Activated naive CD8-positive, alpha-beta T cell treated with anti-CD3 and anti-CD28 coated beads for 36 hours (primary cell): ENCODE measurements at regions not wholly inside any gene's neighbourhood (a gene's known extent, or its start where the extent isn't known, plus 50 kb on each side); places are given as distances from the start of the nearest gene placed in this dataset.

Experiments used
- DNase-seq: peaks from one replicate; pipeline ENCODE4 v3.0.0; 2021
- H3K27ac Mint-ChIP-seq: one replicate; pipeline ENCODE4 v1.8.0; 2022; ENCODE audit warnings: mild to moderate bottlenecking, moderate library complexity, mixed read lengths
- H3K27me3 Mint-ChIP-seq: one replicate; pipeline ENCODE4 v1.8.0; 2022; ENCODE audit warnings: mild to moderate bottlenecking, mixed read lengths
- H3K36me3 Mint-ChIP-seq: one replicate; pipeline ENCODE4 v1.8.0; 2021; ENCODE audit warnings: mild to moderate bottlenecking, mixed read lengths
- H3K4me1 Mint-ChIP-seq: one replicate; pipeline ENCODE4 v1.8.0; 2021; ENCODE audit warnings: mixed read lengths
- H3K4me3 Mint-ChIP-seq: one replicate; pipeline ENCODE4 v1.8.0; 2022; ENCODE audit warnings: mild to moderate bottlenecking, moderate library complexity, mixed read lengths
- H3K9me3 Mint-ChIP-seq: one replicate; pipeline ENCODE4 v1.8.0; 2022; ENCODE audit warnings: mixed read lengths

- Mint-ChIP-seq H3K36me3 (no peaks in the 10 kb centered on the region), H3K9me3 (peaks cover 1% of the 10 kb centered on the region), H3K27ac (peak overlapping the region; percentile 19), H3K4me3 (no peak overlapping the region), H3K4me1 (peaks cover 64% of the 10 kb centered on the region), H3K27me3 (no peaks in the 10 kb centered on the region)
- no peak for DNase-seq
These were observed 71.6 kb upstream of the ZPBP start for GRCh38 chr7:50164559-50165170.

GRCh38 chr7:50160206-50160605 is 67.2 kb upstream of the ZPBP start:
- Mint-ChIP-seq H3K36me3 (peaks cover 4% of the 10 kb centered on the region), H3K27ac (no peak overlapping the region), H3K9me3 (peaks cover 4% of the 10 kb centered on the region), H3K4me1 (peaks cover 58% of the 10 kb centered on the region), H3K4me3 (no peak overlapping the region), H3K27me3 (no peaks in the 10 kb centered on the region)
- DNase-seq: no peak

GRCh38 chr7:50159154-50159553 is 66.1 kb upstream of the ZPBP start:
- Mint-ChIP-seq H3K36me3 (peaks cover 13% of the 10 kb centered on the region), H3K27ac (no peak overlapping the region), H3K4me3 (no peak overlapping the region), H3K9me3 (peaks cover 8% of the 10 kb centered on the region), H3K27me3 (no peaks in the 10 kb centered on the region), H3K4me1 (peaks cover 58% of the 10 kb centered on the region)
- no peak for DNase-seq

GRCh38 chr7:50156706-50157105 is 63.7 kb upstream of the ZPBP start:
- H3K9me3 Mint-ChIP-seq: peaks cover 9% of the 10 kb centered on the region
- peak; percentile 6 for DNase-seq
- H3K36me3 Mint-ChIP-seq: peaks cover 16% of the 10 kb centered on the region
- peaks cover 69% of the 10 kb centered on the region for H3K4me1 Mint-ChIP-seq
- peak overlapping the region; percentile 61 for H3K4me3 Mint-ChIP-seq
- H3K27ac Mint-ChIP-seq: peak overlapping the region; percentile 93
- no peaks in the 10 kb centered on the region for H3K27me3 Mint-ChIP-seq

GRCh38 chr7:50156163-50156562 is 63.1 kb upstream of the ZPBP start:
- Mint-ChIP-seq H3K4me1 (peaks cover 72% of the 10 kb centered on the region), H3K9me3 (peaks cover 9% of the 10 kb centered on the region), H3K4me3 (peak overlapping the region; percentile 61), H3K36me3 (peaks cover 16% of the 10 kb centered on the region), H3K27me3 (no peaks in the 10 kb centered on the region), H3K27ac (peak overlapping the region; percentile 93)
- peak; percentile 26 for DNase-seq

GRCh38 chr7:50155755-50156154 is 62.7 kb upstream of the ZPBP start:
- peak overlapping the region; percentile 93 for H3K27ac Mint-ChIP-seq
- peaks cover 9% of the 10 kb centered on the region for H3K9me3 Mint-ChIP-seq
- peak overlapping the region; percentile 15 for H3K4me3 Mint-ChIP-seq
- H3K36me3 Mint-ChIP-seq: peaks cover 16% of the 10 kb centered on the region
- H3K27me3 Mint-ChIP-seq: no peaks in the 10 kb centered on the region
- peak; percentile 45 for DNase-seq
- peaks cover 72% of the 10 kb centered on the region for H3K4me1 Mint-ChIP-seq

- DNase-seq: no peak
- Mint-ChIP-seq H3K4me3 (no peak overlapping the region), H3K9me3 (peaks cover 9% of the 10 kb centered on the region), H3K36me3 (peaks cover 16% of the 10 kb centered on the region), H3K27me3 (no peaks in the 10 kb centered on the region), H3K27ac (peak overlapping the region; percentile 93), H3K4me1 (peaks cover 85% of the 10 kb centered on the region)
These were observed 60.9 kb upstream of the ZPBP start for GRCh38 chr7:50153995-50154394.

GRCh38 chr7:50153148-50153547 is 60.1 kb upstream of the ZPBP start:
- no peak overlapping the region for H3K4me3 Mint-ChIP-seq
- H3K36me3 Mint-ChIP-seq: peaks cover 16% of the 10 kb centered on the region
- H3K27ac Mint-ChIP-seq: peak overlapping the region; percentile 56
- no peak for DNase-seq
- H3K9me3 Mint-ChIP-seq: peaks cover 9% of the 10 kb centered on the region
- H3K4me1 Mint-ChIP-seq: peaks cover 88% of the 10 kb centered on the region
- no peaks in the 10 kb centered on the region for H3K27me3 Mint-ChIP-seq

GRCh38 chr7:50152486-50152885 is 59.4 kb upstream of the ZPBP start:
- Mint-ChIP-seq H3K27ac (peak overlapping the region; percentile 85), H3K27me3 (no peaks in the 10 kb centered on the region), H3K4me3 (no peak overlapping the region), H3K9me3 (peaks cover 9% of the 10 kb centered on the region), H3K4me1 (peaks cover 93% of the 10 kb centered on the region), H3K36me3 (peaks cover 16% of the 10 kb centered on the region)
- DNase-seq: no peak

GRCh38 chr7:50151661-50152060 is 58.6 kb upstream of the ZPBP start:
- H3K9me3 Mint-ChIP-seq: peaks cover 9% of the 10 kb centered on the region
- no peak overlapping the region for H3K4me3 Mint-ChIP-seq
- DNase-seq: no peak
- H3K27me3 Mint-ChIP-seq: no peaks in the 10 kb centered on the region
- peak overlapping the region; percentile 85 for H3K27ac Mint-ChIP-seq
- peaks cover 93% of the 10 kb centered on the region for H3K4me1 Mint-ChIP-seq
- H3K36me3 Mint-ChIP-seq: peaks cover 16% of the 10 kb centered on the region

- peaks cover 93% of the 10 kb centered on the region for H3K4me1 Mint-ChIP-seq
- no peaks in the 10 kb centered on the region for H3K27me3 Mint-ChIP-seq
- H3K27ac Mint-ChIP-seq: peak overlapping the region; percentile 85
- no peak overlapping the region for H3K4me3 Mint-ChIP-seq
- peaks cover 9% of the 10 kb centered on the region for H3K9me3 Mint-ChIP-seq
- H3K36me3 Mint-ChIP-seq: peaks cover 16% of the 10 kb centered on the region
- no peak for DNase-seq
These were observed 58.0 kb upstream of the ZPBP start for GRCh38 chr7:50151001-50151400.

- DNase-seq: peak; percentile 40
- peaks cover 93% of the 10 kb centered on the region for H3K4me1 Mint-ChIP-seq
- H3K9me3 Mint-ChIP-seq: peaks cover 4% of the 10 kb centered on the region
- peaks cover 6% of the 10 kb centered on the region for H3K36me3 Mint-ChIP-seq
- no peaks in the 10 kb centered on the region for H3K27me3 Mint-ChIP-seq
- peak overlapping the region; percentile 85 for H3K27ac Mint-ChIP-seq
- peak overlapping the region; percentile 43 for H3K4me3 Mint-ChIP-seq
These were observed 56.3 kb upstream of the ZPBP start for GRCh38 chr7:50149369-50149768.

- Mint-ChIP-seq H3K36me3 (peaks cover 3% of the 10 kb centered on the region), H3K27me3 (no peaks in the 10 kb centered on the region), H3K4me1 (peaks cover 91% of the 10 kb centered on the region), H3K27ac (peak overlapping the region; percentile 85), H3K4me3 (peak overlapping the region; percentile 71), H3K9me3 (no peaks in the 10 kb centered on the region)
- DNase-seq: peak; percentile 48
These were observed 55.1 kb upstream of the ZPBP start for GRCh38 chr7:50147951-50148808.

GRCh38 chr7:50146692-50147091 is 53.6 kb upstream of the ZPBP start:
- Mint-ChIP-seq H3K27ac (peak overlapping the region; percentile 85), H3K4me1 (peaks cover 85% of the 10 kb centered on the region), H3K4me3 (no peak overlapping the region), H3K9me3 (no peaks in the 10 kb centered on the region), H3K27me3 (no peaks in the 10 kb centered on the region), H3K36me3 (peaks cover 1% of the 10 kb centered on the region)
- DNase-seq: no peak

- Mint-ChIP-seq H3K27me3 (no peaks in the 10 kb centered on the region), H3K4me1 (peaks cover 77% of the 10 kb centered on the region), H3K9me3 (no peaks in the 10 kb centered on the region), H3K27ac (peak overlapping the region; percentile 85), H3K4me3 (no peak overlapping the region), H3K36me3 (peaks cover 1% of the 10 kb centered on the region)
- DNase-seq: no peak
These were observed 52.8 kb upstream of the ZPBP start for GRCh38 chr7:50145801-50146338.
